GM23248 (cell line): ENCODE measurements at regions not wholly inside any gene's neighbourhood (a gene's known extent, or its start where the extent isn't known, plus 50 kb on each side); places are given as distances from the start of the nearest gene placed in this dataset.

Experiments
- EZH2 ChIP-seq: fragments of 200-600 bp; sonication (generic); IDR thresholded peaks from 2 replicates; pipeline ENCODE4 v1.6.1; 2018; ENCODE audit warnings: antibody characterized with exemption, mild to moderate bottlenecking; ENCODE audit not compliant: insufficient read depth, poor library complexity, severe bottlenecking
- EZH2phosphoT487 ChIP-seq: fragments of 200-600 bp; sonication (generic); IDR thresholded peaks from 2 replicates; pipeline ENCODE4 v1.6.1; 2018; ENCODE audit warnings: antibody characterized with exemption, moderate library complexity, mild to moderate bottlenecking, low read depth; ENCODE audit not compliant: insufficient read depth

DNA sequence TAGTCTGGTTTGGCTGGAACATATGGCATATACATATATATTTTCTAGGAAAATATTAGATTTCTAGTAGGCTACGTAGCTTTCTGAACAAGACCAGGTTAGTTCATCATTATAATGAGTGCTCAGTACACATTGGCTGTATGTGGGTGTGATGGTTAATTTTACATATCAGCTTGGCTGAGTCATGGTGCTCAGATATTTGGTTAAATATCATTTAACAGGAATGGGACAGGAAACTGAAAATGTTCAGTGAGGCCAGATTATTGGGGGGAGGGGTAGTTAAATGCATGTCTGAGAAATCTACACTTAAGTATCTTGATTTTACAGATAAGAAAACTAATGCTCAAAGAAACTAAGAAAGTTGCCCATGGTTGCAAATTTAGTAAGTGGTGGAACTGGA is 160.1 kb downstream of the RBMX2 start:
- no peak for TF ChIP-seq EZH2
- TF ChIP-seq EZH2phosphoT487 = no peak
